ENCODE measurements at regions not wholly inside any gene's neighbourhood (a gene's known extent, or its start where the extent isn't known, plus 50 kb on each side); places are given as distances from the start of the nearest gene placed in this dataset.
A peak's percentile ranks its signal among the peaks of the same experiment; 100 is the strongest.
"Not testable (repeated sequence)": the region's sequence is repeated elsewhere in the genome, so short reads cannot be mapped to it uniquely, and the experiment has no call there.

DNA sequence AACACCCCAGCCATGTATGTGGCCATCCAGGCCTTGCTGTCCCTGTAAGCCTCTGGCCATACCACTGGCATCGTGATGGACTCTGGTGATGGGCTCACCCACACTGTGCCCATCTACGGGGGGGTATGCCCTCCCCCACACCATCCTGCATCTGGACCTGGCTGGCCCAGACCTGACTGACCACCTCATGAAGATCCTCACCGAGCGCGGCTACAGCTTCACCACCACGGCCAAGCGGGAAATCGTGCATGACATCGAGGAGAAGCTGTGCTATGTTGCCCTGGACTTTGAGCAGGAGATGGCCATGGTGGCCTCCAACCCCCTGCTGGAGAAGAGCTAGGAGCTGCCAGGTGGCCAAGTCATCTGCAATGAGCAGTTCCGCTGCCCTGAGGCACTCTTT, 80.4 kb upstream of the ZCCHC2 start:
- DNase-seq (ENCODE audit: low spot score): no peak

DNA sequence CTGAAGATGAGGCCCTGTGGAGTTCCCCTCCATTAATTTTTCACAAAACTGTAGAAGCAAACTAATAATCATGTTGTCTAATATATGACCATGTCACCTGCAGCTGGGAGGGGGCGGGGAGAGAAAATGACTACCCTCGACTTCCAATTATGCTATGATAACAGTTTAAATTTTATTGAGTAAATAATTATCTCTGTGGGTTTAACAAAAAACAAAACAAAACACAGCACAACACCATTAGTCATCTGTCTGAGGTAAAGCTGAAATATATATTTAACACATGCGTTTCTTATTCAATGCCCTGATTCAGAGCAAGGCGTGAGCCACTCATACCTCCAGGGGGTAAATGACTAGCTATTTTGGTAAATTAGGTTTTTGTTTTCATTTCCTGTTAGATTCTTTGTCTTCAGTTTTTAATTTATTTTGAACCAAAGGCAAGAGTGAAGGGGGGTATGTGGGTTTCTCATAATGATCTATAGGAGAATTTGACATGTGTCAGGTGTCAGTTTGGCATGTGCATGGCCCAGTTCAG, 77.4 kb upstream of the ZCCHC2 start:
- no peak for DNase-seq (ENCODE audit: low spot score)

- no peak for DNase-seq (ENCODE audit: low spot score)
Observed at GRCh38 chr18:62446511-62446910, 76.3 kb upstream of the ZCCHC2 start.

DNA sequence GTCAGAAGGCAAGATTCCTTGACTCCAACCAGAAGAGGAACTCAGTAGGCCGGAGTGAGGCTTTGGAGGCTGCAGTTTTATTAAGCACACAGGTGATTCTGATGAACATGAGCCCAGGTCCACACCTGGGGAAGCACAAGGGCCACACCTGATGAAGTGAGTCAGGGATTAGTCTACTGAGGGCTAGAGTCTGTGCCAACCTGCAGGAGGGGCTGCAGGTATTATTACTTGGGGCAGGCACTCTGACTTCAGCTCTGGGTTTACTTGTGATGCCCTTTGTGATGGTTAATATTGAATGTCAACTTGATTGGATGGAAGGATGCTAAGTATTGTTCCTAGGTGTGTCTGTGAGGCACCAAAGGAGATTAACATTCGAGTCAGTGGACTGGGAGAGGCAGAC, 75.2 kb upstream of the ZCCHC2 start:
- no peak for DNase-seq (ENCODE audit: low spot score)

GRCh38 chr18:62448426-62448825, 74.4 kb upstream of the ZCCHC2 start:
- DNase-seq (ENCODE audit: low spot score): no peak

GRCh38 chr18:62449490-62450104, 73.2 kb upstream of the ZCCHC2 start:
- no peak for DNase-seq (ENCODE audit: low spot score)

GRCh38 chr18:62450175-62450545, 72.7 kb upstream of the ZCCHC2 start:
- DNase-seq (ENCODE audit: low spot score): no peak

GRCh38 chr18:62450546-62451410, 72.0 kb upstream of the ZCCHC2 start:
- DNase-seq (ENCODE audit: low spot score): peak; percentile 71

GRCh38 chr18:62452280-62452831, 70.5 kb upstream of the ZCCHC2 start:
- DNase-seq (ENCODE audit: low spot score): no peak

GRCh38 chr18:62453864-62454263, 69.0 kb upstream of the ZCCHC2 start:
- DNase-seq (ENCODE audit: low spot score): no peak

DNA sequence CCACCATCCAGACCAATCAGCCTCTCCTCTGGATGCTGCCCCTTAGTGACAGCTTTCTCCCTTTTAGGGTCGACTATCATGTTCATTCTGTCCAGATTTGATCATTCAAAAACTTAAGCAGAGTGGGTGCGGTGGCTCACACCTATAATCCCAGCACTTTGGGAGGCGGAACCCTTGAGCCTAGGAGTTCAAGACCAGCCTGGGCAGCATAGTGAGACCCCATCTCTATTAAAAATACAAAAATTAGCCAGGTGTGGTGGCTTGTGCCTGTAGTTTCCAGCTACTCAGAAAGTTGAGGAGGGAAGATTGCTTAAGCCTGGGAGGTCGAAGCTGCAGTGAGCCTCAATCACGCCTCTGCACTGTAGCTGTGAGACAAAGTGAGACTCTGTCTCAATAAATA, 68.3 kb upstream of the ZCCHC2 start:
- DNase-seq (ENCODE audit: low spot score): no peak

GRCh38 chr18:62455222-62455621, 67.6 kb upstream of the ZCCHC2 start:
- no peak for DNase-seq (ENCODE audit: low spot score)

DNA sequence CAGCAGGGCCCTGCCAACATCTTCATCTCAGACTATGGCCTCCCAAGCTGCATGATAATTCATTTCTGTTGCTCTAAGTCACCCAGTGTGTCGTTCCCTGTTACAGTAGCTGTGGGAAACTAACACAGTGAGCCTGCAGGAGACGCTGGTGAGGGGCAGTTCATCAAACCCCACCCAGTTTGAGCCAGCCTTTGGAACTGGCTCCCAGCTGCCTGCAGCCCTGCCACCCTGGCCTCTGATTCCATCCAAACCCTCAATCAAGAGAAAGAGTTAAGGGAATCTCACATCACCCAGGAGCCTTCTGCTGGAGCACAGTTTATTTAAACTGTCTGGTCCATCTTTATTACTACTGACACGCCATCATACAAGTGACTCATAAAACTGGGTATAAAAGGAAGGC, 64.9 kb upstream of the ZCCHC2 start:
- DNase-seq (ENCODE audit: low spot score): no peak

DNA sequence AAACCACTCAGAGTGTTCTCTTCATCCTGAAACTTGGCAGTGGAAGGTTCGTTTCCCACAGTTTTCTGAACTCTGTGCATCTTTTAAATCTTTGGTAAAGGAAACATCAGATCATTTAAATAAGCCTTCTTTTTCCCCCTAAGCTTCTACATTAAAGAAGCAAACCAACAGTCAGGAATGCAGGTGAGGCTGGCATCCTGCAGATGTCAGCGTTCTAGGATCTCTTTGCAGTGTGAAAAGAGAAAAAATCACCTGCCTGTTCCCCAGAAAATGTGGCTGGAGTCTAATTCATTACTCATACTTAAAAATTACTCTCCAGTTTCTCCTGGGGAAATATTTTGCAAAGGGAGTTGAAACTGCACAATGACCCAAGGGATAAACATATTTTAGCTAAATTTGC, 64.5 kb upstream of the ZCCHC2 start:
- DNase-seq (ENCODE audit: low spot score): no peak

GRCh38 chr18:62458868-62459716, 63.7 kb upstream of the ZCCHC2 start:
- DNase-seq (ENCODE audit: low spot score): no peak

DNA sequence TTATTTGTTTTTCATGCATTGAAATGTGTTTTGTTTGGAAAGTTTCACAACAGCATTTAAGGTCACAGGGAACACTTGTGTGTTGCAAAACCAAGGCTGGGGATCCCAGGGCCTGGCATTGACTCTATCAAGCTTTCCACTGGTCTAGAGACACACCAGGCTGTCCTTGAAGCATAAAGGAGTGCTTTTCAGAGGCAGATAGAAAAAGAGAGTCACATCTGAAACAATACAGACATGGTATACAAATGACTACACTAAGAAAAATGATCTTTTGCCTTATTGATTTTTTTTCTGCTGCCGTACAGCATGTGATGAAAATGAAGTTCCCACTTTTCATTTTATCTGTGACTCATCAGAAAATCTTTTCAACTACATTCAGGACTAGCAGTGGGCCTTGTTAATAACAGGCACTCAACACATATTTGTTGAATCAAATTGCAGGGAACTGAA, 61.9 kb upstream of the ZCCHC2 start:
- no peak for DNase-seq (ENCODE audit: low spot score)

GRCh38 chr18:62461591-62461990, 61.2 kb upstream of the ZCCHC2 start:
- DNase-seq (ENCODE audit: low spot score): no peak

DNA sequence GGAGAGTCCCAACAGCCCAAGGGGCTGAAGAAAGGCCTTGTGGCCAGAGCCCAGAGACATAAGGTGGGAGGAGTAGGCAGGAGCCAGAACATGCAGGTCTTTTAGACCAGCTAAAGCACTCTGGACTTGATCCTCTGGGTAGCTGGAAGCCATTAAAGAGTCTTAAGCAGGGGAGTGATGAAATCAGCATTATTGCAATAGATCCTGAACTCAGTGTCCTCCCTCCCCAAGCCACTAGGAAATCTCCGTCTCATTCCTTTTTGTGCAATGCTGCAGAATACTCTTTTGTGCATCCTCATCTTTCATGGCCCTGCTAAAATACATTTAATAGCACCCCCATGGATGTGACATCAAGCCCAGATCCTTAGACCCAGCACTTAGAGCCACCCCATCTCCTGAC, 58.6 kb upstream of the ZCCHC2 start:
- no peak for DNase-seq (ENCODE audit: low spot score)

- not testable (repeated sequence) for DNase-seq (ENCODE audit: low spot score)
Observed at GRCh38 chr18:62469131-62469530, 53.7 kb upstream of the ZCCHC2 start.
